H9 (cell line): ENCODE measurements at regions not wholly inside any gene's neighbourhood (a gene's known extent, or its start where the extent isn't known, plus 50 kb on each side); places are given as distances from the start of the nearest gene placed in this dataset.

ENCODE experiments used
- DNase-seq: peaks from one replicate; pipeline ENCODE4 v3.0.0-alpha.2; 2017
- H2AFZ ChIP-seq: one replicate; pipeline ENCODE4 v1.6.1; 2013; ENCODE audit warnings: mild to moderate bottlenecking, low read length, control low read depth, moderate library complexity
- H2AK5ac ChIP-seq: 2 replicates; pipeline ENCODE4 v1.6.1; 2013; ENCODE audit warnings: low read length, control low read depth, mixed read lengths; ENCODE audit not compliant: insufficient read length
- H2BK120ac ChIP-seq: one replicate; pipeline ENCODE4 v1.6.1; 2013; ENCODE audit warnings: low read depth, mild to moderate bottlenecking, low read length, control low read depth, inconsistent platforms; ENCODE audit not compliant: poor library complexity, severe bottlenecking
- H2BK12ac ChIP-seq: 2 replicates; pipeline ENCODE4 v1.6.1; 2013; ENCODE audit warnings: low read length, control low read depth, mixed read lengths, low read depth; ENCODE audit not compliant: insufficient read length
- H2BK15ac ChIP-seq: 2 replicates; pipeline ENCODE4 v1.6.1; 2013; ENCODE audit warnings: low read depth, low read length, control low read depth
- H2BK20ac ChIP-seq: one replicate; pipeline ENCODE4 v1.6.1; 2013; ENCODE audit warnings: low read depth, mild to moderate bottlenecking, low read length, control low read depth, inconsistent platforms; ENCODE audit not compliant: poor library complexity, severe bottlenecking
- H2BK5ac ChIP-seq: 2 replicates; pipeline ENCODE4 v1.6.1; 2013; ENCODE audit warnings: low read length, control low read depth, mixed read lengths; ENCODE audit not compliant: insufficient read length
- H3K14ac ChIP-seq: 2 replicates; pipeline ENCODE4 v1.6.1; 2013; ENCODE audit warnings: low read length, control low read depth; ENCODE audit not compliant: insufficient read depth
- H3K18ac ChIP-seq: 2 replicates; pipeline ENCODE4 v1.6.1; 2013; ENCODE audit warnings: low read depth, mild to moderate bottlenecking, mixed read lengths, low read length, control low read depth; ENCODE audit not compliant: insufficient read length
- H3K23ac ChIP-seq: 2 replicates; pipeline ENCODE4 v1.6.1; 2013; ENCODE audit warnings: low read length, control low read depth, mixed read lengths, low read depth; ENCODE audit not compliant: insufficient read length
- H3K23me2 ChIP-seq: 2 replicates; pipeline ENCODE4 v1.6.1; 2013; ENCODE audit warnings: low read depth, mild to moderate bottlenecking, mixed read lengths, low read length, control low read depth; ENCODE audit not compliant: insufficient read length, poor library complexity, severe bottlenecking
- H3K27ac ChIP-seq: 2 replicates; pipeline ENCODE4 v1.5.1; 2013; ENCODE audit warnings: low read length, control low read depth, mixed read lengths, low read depth; ENCODE audit not compliant: insufficient read length
- H3K27me3 ChIP-seq: 2 replicates; pipeline ENCODE4 v1.6.1; 2013; ENCODE audit warnings: low read length, control low read depth, inconsistent platforms; ENCODE audit not compliant: insufficient read depth
- H3K4ac ChIP-seq: 2 replicates; pipeline ENCODE4 v1.6.1; 2013; ENCODE audit warnings: low read depth, mild to moderate bottlenecking, control low read depth, inconsistent platforms, low read length, moderate library complexity
- H3K4me1 ChIP-seq: 2 replicates; pipeline ENCODE4 v1.6.1; 2013; ENCODE audit warnings: low read length, control low read depth, inconsistent platforms; ENCODE audit not compliant: insufficient read depth
- H3K4me2 ChIP-seq: 2 replicates; pipeline ENCODE4 v1.6.1; 2013; ENCODE audit warnings: low read length, control low read depth, mixed read lengths; ENCODE audit not compliant: insufficient read length, insufficient read depth
- H3K56ac ChIP-seq: 2 replicates; pipeline ENCODE4 v1.6.1; 2013; ENCODE audit warnings: low read depth, mild to moderate bottlenecking, mixed read lengths, low read length, control low read depth; ENCODE audit not compliant: insufficient read length
- H3K79me1 ChIP-seq: 2 replicates; pipeline ENCODE4 v1.6.1; 2013; ENCODE audit warnings: low read depth, mild to moderate bottlenecking, moderate library complexity, low read length, control low read depth, inconsistent platforms; ENCODE audit not compliant: insufficient read depth, poor library complexity, severe bottlenecking
- H3K79me2 ChIP-seq: 2 replicates; pipeline ENCODE4 v1.6.1; 2013; ENCODE audit warnings: low read length, control low read depth, inconsistent platforms; ENCODE audit not compliant: insufficient read depth
- H3K9ac ChIP-seq: 2 replicates; pipeline ENCODE4 v1.6.1; 2013; ENCODE audit warnings: low read length, control low read depth, mixed read lengths; ENCODE audit not compliant: insufficient read length; ENCODE audit errors: extremely low read depth
- H3K9me3 ChIP-seq: one replicate; pipeline ENCODE4 v1.6.1; 2013; ENCODE audit warnings: low read depth, low read length, inconsistent platforms; ENCODE audit not compliant: control insufficient read depth
- H3T11ph ChIP-seq: one replicate; pipeline ENCODE4 v1.6.1; 2013; ENCODE audit warnings: mild to moderate bottlenecking, low read length, control low read depth, inconsistent platforms
- H4K20me1 ChIP-seq: one replicate; pipeline ENCODE4 v1.6.1; 2013; ENCODE audit not compliant: control insufficient read depth, insufficient read length, insufficient read depth
- H4K5ac ChIP-seq: 2 replicates; pipeline ENCODE4 v1.6.1; 2013; ENCODE audit warnings: low read depth, mild to moderate bottlenecking, mixed read lengths, low read length, control low read depth; ENCODE audit not compliant: insufficient read length
- H4K8ac ChIP-seq: replicated peaks from 2 replicates; pipeline ENCODE4 v1.6.1; 2013; ENCODE audit warnings: low read length, control low read depth, mixed read lengths, low read depth; ENCODE audit not compliant: insufficient read length
- H4K91ac ChIP-seq: 2 replicates; pipeline ENCODE4 v1.6.1; 2013; ENCODE audit warnings: low read depth, mild to moderate bottlenecking, moderate library complexity, mixed read lengths, low read length, control low read depth; ENCODE audit not compliant: insufficient read length
- H3K27ac Mint-ChIP-seq, 3 experiments: 2 replicates in 2 of 3; 3 replicates in 1 of 3; pipeline ENCODE4 v1.8.0; 2020 to 2021; ENCODE audit warnings: mixed read lengths in 3 of 3, mild to moderate bottlenecking in 1 of 3, moderate library complexity in 1 of 3
- H3K27me3 Mint-ChIP-seq: 2 replicates; pipeline ENCODE4 v1.8.0; 2021; ENCODE audit warnings: low read depth, mild to moderate bottlenecking, moderate library complexity, mixed read lengths
- H3K36me3 Mint-ChIP-seq, 3 experiments: 2 replicates in 2 of 3; 3 replicates in 1 of 3; pipeline ENCODE4 v1.8.0; 2020 to 2021; ENCODE audit warnings: low read depth in 3 of 3, mixed read lengths in 3 of 3; ENCODE audit not compliant: insufficient read depth in 1 of 3
- H3K4me1 Mint-ChIP-seq, 2 experiments: 2 replicates each; pipeline ENCODE4 v1.8.0; 2020; ENCODE audit warnings: mixed read lengths in 2 of 2
- H3K4me3 Mint-ChIP-seq, 2 experiments: 2 replicates in 1 of 2; 3 replicates in 1 of 2; pipeline ENCODE4 v1.8.0; 2020 to 2021; ENCODE audit warnings: mild to moderate bottlenecking in 2 of 2, mixed read lengths in 2 of 2, moderate library complexity in 1 of 2
- H3K9me3 Mint-ChIP-seq, 2 experiments: 2 replicates in 1 of 2; 3 replicates in 1 of 2; pipeline ENCODE4 v1.8.0; 2020; ENCODE audit warnings: mild to moderate bottlenecking in 2 of 2, mixed read lengths in 2 of 2, moderate library complexity in 1 of 2
- WGBS: extraction: QIAGEN DNeasy Blood & Tissue Kit; methylation state at CpG from one replicate; pipeline ENCODE4 v1.1.7; 2013; ENCODE audit warnings: missing lambda C conversion rate, low lambda C conversion rate, mixed read lengths; ENCODE audit not compliant: insufficient read length; ENCODE audit errors: extremely low coverage; 5-methylcytosine and 5-hydroxymethylcytosine counted together
- TF ChIP-seq, protein P1 (sequence below): fragments of 200-600 bp; sonication (generic); conservative IDR thresholded peaks from 3 replicates; pipeline ENCODE4 v1.8.0; 2021; ENCODE audit warnings: antibody characterized with exemption, mild to moderate bottlenecking

DNA sequence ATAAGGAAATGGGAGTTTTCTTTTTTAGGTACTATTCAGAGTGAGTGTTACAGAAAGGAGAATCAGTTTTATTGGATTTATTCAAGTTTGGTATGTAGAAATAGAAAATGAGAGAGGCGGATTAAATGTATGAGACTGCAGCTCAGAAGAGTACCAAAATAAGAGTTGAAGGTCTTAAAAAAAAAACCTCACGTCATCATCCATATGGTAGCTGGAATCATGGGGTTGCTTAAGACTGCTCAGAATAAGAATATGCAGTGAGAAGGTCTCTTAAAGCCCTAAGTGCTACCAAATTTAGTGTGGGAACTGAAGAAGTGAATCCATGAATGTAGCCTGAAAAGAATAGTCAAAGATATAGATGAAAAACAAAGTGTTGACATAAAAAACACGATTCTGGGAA is 825.5 kb upstream of the SEL1L start:
- Mint-ChIP-seq H3K4me3 (no peak overlapping the region), H3K9me3 (no peaks in the 10 kb centered on the region; a peak in 3 of 5 replicates), H3K4me1 (no peaks in the 10 kb centered on the region), H3K36me3 (no peaks in the 10 kb centered on the region), H3K27ac (no peak overlapping the region), H3K27me3 (no peaks in the 10 kb centered on the region)
- Histone ChIP-seq H2AK5ac (no peak overlapping the region), H3K18ac (no peak overlapping the region), H3K14ac (no peak overlapping the region), H2BK15ac (no peak overlapping the region), H3K79me2 (no peaks in the 10 kb centered on the region), H2AFZ (no peak overlapping the region), H3K9me3 (no peaks in the 10 kb centered on the region), H3K9ac (no peak overlapping the region), H3K23ac (no peak overlapping the region), H2BK5ac (no peak overlapping the region), H4K5ac (no peak overlapping the region), H4K8ac (no peak overlapping the region), H3K23me2 (no peaks in the 10 kb centered on the region), H3T11ph (no peak overlapping the region), H3K4me1 (no peaks in the 10 kb centered on the region), H2BK20ac (no peak overlapping the region), H3K79me1 (no peaks in the 10 kb centered on the region), H3K27me3 (no peaks in the 10 kb centered on the region), H3K56ac (no peak overlapping the region), H4K91ac (no peak overlapping the region), H4K20me1 (no peaks in the 10 kb centered on the region), H2BK120ac (no peak overlapping the region), H2BK12ac (no peak overlapping the region), H3K27ac (no peak overlapping the region), H3K4me2 (no peak overlapping the region), H3K4ac (no peak overlapping the region)
- no CpG with 5 or more reads among the region's 3 CpGs for WGBS
- no peak for DNase-seq
- TF ChIP-seq, protein P1, sequence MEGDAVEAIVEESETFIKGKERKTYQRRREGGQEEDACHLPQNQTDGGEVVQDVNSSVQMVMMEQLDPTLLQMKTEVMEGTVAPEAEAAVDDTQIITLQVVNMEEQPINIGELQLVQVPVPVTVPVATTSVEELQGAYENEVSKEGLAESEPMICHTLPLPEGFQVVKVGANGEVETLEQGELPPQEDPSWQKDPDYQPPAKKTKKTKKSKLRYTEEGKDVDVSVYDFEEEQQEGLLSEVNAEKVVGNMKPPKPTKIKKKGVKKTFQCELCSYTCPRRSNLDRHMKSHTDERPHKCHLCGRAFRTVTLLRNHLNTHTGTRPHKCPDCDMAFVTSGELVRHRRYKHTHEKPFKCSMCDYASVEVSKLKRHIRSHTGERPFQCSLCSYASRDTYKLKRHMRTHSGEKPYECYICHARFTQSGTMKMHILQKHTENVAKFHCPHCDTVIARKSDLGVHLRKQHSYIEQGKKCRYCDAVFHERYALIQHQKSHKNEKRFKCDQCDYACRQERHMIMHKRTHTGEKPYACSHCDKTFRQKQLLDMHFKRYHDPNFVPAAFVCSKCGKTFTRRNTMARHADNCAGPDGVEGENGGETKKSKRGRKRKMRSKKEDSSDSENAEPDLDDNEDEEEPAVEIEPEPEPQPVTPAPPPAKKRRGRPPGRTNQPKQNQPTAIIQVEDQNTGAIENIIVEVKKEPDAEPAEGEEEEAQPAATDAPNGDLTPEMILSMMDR = no peak
